Glomerular endothelial cell (primary cell): ENCODE measurements at regions not wholly inside any gene's neighbourhood (a gene's known extent, or its start where the extent isn't known, plus 50 kb on each side); places are given as distances from the start of the nearest gene placed in this dataset.

ENCODE experiments used
- DNase-seq: peaks from one replicate; pipeline ENCODE4 v3.0.0-alpha.2; 2011; ENCODE audit warnings: low read depth, low spot score; ENCODE audit errors: extremely low read depth

DNA sequence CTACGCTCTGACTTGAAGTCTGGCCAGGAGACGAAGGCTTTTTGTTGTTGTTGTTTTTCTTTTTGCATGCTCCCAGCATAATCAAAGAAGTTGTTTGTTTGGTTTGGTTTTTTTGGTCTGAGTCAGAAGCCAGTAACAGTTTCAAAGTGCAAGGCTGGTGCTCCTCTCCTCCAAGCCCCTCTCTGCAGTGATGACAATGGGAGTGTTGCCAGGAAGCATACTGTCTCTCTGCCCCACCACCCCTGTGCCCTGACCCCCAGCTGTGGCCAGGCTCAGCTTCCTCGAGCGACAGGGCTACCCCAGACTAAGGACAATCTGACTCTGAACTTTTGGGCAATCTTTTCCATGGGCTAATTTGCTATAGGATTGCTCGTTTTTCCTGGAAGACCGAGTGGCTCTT, 173.8 kb upstream of the PITX1 start:
- no peak for DNase-seq

DNA sequence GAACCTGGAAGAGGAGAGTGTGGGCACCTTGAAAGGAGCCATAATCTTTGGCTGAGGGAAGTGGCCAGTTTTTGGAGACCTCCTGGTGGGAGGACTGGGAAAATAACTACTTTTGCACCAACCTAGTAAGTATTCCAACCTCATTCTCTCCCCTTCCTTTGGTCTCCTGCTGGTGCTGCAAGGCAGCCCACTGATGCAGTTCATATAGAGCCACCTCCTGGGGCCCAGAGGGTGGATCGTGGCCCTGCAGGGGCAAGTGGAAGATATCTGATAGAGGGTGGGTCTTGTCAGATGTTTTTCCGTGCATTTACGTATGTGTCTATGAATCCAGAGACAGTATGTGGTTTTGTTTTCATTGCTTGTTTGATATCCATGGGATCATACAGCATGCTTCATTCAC, 172.8 kb upstream of the PITX1 start:
- no peak for DNase-seq

DNA sequence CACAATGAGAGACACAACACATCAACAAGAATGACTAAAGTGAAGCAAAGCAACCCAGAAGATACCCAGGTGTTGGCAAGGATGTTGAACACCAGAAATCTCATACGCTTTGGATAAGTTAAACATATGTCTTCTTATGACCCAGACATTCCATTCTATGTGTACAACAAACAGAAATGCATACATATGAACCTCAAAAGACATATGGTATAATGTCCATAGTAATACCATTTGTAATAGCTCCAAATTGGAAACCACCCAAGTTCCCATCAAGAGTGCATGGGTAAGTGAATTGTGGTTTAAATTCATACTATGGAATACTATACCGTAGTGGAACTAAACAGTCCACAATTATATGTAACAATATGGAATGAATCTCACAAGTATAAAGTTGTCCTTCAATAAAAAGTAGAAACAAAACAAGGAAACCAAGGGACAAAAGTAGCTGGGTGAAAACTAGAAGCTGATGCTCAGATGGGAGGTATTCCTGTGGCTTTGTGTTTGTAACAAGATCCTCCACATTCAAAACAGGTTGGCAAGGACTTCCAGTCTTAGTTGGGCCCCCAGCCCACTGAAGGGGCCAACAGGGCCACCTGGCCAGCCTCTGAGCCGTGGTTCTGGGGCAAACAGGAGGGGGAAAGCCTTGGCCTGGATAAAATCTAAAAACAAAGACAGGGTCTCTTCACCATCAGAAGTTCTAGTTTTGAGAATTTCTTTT, 171.8 kb upstream of the PITX1 start:
- DNase-seq, result no peak

DNA sequence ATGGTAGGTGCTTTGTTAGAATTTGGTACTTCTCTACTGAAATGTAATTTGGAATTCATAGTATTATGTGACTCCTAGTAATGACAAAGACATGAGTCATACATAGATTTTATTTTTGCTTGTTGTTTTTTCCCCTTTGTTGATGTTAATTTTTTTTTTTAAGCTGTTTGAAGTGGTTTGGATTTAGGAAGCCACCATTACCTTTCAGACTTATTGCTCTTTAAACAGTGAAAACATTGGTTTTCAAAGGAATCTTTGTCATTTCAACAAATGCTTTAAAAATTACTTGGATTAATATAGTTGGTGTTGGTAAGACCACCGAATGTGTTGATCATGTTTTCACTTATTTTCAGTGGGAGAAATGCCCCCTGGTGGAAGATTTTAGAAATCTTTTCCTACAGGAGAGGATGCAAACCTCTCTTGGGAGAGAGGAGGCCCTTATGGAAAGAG, 170.1 kb upstream of the PITX1 start:
- DNase-seq, result no peak

DNA sequence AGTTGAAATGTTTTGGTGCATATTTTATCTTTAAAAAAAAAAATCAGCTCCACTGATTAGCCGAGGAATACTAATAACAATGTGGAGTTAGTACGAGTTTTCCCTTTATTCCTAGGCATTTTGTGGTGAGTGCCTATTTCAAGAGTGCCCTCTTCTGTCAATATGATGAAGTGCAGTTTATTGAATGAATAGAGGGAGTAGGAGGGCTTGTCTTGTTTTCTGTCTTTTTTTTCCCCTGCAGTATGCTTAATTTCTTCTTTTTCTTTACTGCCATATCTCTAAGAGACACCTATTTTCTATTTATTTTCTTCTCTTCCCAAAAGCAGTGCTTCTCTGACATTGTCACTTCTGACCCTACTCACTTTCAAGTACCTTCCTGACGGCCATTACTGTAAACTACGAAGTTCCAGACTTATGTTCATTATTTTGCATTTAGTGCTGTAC, 169.6 kb upstream of the PITX1 start:
- DNase-seq, result no peak

DNA sequence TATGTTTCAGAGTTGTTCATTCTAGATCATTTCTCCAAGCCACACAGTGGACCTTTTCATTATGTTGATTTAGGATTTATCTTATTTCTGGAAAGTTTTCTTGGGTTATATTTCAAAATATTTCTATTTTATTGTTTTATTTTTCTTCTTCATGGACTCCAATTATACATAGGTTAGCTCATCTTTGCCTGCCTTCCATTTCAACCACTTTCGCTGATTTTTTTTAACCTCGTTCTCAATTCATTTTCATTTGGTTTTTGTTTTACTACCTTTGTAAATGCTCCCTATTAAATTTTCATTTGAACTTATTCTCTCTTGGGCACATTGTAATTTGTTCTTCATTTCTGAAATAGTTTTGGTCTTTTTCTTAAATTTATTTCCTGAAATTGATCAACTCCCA, 169.0 kb upstream of the PITX1 start:
- no peak for DNase-seq

DNA sequence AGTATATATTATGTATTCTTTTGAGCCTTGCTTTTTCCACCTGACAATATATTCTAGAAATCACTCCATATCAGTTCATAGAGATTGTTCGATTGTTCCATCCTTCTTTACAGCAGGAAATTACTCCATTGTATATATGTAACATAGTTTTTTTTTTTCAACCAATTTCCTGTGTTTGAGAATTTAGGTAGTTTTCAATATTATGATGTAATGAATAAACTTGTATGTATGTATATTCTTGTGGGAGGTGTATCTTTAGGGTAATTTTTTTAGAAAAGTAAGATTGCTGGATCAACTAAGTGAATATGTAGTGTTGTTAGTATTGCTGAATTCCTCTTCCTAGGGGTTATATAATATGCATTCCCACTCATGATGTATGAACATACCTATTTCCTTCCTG, 165.9 kb upstream of the PITX1 start:
- no peak for DNase-seq

DNA sequence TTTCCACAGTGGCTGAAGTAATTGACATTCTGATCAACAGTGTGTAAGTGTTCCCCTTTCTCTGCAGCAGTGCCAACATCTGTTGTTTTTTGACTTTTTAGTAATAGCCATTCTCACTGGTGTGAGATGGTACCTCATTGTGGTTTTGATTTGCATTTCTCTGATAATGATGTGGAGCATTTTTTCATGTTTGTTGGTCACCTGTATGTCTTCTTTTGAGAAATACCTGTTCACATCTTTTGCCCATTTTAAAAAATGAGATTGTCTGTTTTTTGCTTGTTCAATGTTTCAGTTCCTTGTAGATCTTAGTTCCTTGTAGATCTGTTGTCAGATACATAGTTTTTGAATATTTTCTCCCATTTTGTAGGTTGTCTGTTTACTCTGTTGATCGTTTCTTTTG, 162.5 kb upstream of the PITX1 start:
- DNase-seq, result no peak

DNA sequence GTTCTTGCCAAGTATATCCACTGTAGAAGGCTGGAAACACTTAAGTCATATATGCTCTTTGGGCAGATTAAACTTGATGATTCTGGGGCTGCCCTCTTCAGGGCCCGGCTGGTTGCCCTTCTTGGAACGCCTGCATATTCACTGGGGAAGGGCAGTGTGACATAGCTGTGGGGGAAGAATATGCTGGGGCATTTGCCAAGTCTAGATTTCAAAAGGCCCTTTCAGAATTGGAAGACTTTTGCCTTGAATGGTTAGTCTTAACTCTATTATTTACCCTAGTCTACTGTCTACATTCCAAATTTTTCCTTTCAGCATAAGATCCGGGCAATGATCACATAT, 161.2 kb upstream of the PITX1 start:
- no peak for DNase-seq

DNA sequence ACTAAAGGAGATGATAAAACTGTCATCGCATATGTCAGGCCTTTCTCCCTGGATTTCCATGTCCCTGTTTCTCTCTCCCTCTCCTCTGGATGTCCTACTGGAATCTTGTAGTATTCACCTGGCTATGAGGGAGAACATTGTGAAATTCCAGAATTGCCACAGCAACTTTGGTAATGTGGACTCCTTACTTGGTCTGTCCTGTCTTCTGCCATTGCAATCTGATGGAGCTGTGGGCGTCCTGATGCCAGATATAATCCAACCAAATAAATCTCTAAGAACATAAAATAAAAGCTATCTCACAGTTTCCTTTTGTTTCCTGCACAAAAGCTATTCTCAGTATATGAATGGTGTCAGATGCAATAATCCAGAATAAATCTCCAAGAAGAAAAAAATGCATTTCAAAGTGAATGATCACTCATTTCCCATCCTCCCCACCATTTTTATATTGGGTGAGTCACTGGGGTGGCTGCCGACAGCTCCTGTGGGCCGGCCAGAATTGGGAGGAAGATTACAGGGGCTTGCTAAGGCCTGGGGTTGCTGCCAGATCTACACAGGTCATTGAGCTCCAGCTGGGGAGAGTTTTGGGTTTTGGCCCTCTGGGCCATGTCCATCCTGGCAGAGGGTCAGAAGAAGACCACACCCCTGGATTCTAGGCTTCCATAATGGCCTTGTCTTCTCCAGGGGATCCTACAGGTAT, 160.7 kb upstream of the PITX1 start:
- DNase-seq, result no peak

DNA sequence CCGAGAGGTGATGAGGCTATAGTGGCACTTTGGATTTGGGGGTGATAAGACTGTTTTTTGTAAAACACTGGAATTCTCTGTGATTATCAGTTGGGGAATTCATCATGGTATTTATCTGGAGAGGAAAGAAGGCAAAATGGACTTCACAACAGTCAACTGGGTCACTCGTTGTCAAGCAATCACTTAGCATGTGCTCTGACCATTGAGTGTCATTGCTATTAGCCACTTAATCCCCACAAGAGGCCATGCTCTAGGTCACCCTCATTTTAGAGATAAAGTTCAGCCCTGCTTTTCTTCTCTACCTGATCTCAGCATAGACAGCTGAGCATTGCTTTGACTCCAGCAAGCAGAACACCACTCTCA, 160.1 kb upstream of the PITX1 start:
- DNase-seq, result no peak

DNA sequence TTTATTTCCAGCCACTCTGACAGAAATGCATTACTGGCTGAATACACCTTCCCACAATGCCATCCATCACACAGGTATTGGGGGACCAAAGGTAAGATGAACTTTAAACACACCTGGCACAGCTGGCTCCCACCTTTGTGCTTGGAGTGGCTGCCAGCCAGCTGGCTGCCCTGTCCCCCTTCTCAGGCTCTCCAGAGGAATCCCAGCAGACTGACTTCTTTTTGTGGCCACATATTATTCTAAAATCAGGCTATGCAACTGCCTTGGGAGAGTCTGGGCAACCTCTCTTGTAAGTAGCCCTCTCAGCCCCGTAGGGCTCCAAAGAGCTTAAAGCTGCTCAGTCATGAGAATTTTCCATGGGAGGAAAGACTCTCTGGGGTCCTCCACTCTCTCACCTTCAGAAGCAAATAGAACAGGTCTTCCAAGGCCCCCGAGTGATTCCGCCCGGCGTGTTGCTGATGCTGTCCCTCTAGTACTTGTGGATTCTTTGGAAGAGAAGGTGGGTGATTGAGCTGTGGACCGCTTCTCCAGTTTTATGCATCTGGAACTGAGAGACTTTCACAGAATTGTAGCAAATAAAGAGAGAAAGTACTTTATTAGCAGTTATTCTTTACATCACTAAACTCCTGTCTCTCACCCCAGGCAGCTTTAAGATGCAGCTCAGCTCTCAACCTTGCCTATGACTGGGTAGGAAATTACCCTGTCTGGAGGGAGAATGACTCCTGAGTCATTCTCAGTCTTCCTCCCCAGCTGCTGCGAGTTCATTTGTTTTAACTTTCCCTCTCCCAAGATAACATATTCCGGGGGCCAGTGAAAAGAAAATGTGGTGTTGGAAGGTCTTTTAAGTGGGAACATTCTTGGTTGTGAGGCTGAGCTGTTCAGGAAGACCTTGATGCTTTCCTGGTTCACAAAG, 159.4 kb upstream of the PITX1 start:
- DNase-seq, result no peak

DNA sequence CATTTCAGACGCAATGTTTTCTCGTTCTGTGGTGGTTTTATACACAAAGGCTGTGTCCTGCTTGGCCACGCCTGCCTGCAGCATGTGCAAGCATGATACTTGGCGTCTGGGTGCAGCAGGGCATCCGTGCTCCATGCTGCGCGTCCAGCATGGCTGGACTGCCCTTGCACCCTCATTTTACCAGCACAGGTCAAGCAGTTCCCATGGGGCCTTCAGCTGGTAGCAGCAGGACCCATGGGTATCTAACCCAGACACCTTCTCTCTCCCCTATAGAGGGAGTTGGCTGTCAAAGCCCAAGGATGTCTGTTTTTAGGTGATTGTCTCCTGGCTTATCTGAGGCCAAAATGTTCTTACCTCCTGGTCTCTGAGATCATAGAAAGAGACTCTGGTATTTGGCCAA, 158.3 kb upstream of the PITX1 start:
- DNase-seq, result no peak

DNA sequence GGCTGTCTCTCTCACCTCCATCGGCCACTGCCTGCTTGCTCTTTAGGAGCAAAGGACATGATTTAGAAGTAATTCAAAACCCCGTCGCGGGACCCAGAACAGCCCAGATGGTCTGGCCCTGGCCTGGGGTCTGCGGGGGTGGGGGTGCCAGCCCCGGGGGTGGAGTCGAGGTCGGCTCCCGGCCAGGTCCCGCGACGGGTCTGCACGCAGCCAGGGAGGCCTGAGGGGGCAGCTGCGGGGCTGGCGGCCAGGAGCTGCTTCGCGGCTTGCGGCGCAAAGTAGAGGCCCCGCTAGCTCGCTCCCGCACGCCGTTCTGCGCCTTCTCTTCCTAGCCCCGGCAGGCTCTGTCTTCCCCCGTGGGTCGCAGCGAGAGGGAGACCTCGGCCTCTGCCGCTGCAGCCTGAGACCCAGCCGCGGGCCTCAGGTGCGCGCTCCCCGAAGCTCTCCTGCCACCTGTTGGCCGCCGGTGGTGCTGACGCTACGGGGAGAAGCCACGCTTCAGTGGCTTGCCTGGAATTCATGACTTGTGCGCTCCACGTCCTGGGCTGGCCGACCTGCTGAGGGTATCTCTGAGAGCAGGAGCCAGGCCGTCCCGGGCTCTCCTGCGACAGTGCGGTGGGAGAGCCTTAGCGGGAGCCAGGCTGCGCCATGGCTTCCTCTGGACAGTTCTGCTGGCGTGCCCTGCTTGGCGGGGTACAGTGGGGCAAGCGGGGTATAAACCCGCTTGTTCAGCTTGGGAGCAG, 157.2 kb upstream of the PITX1 start:
- no peak for DNase-seq

DNA sequence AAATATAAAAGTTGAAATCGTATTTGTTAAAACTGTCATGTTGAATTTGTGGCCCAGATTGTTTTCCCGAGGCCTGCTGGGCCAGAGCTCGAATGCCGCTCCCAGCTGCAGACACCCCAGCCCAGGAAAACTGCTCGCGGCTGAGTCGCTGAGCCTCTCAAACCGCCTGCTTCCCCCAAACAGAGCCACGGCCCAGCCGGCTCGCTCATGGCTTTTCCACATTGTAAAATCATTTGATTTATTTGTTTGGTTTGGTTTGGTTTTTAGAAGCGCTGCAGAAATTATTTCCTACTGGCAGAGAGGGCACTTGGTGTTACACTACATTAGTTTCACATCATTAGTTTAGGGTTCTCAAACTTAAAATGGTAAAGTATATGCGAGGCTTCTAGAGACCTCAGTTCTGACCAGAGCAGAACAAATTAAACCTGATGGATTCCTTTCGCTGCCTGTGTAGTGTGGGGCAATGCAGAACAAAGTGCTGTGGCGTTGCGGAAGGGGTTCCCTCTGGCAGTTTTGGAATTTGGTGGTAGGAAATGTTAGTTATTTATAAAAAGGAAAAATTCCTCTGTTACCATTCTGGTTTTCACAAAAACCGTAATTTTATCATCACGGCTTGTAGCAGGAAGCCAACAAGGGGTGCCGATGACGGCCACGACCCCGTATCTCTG, 156.5 kb upstream of the PITX1 start:
- DNase-seq, result no peak

DNA sequence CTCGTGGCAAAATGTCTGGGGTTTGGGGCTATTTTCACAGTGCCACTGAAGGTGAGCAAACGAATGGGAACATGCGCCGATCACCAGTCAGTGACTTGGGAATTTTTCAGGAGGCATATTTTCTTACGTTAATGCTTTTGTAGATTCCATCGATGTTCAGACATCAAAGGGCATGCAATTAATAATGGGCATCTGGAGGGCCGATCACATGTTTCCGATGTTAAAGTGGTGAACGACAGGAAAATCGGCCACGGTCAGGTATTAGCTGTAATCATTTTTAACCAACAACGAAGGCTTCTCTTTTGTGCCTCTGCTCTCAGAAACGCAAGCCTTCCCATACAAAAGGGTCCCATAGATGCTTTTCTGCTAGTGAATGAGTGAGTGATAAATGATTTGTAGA, 155.0 kb upstream of the PITX1 start:
- DNase-seq, result no peak

DNA sequence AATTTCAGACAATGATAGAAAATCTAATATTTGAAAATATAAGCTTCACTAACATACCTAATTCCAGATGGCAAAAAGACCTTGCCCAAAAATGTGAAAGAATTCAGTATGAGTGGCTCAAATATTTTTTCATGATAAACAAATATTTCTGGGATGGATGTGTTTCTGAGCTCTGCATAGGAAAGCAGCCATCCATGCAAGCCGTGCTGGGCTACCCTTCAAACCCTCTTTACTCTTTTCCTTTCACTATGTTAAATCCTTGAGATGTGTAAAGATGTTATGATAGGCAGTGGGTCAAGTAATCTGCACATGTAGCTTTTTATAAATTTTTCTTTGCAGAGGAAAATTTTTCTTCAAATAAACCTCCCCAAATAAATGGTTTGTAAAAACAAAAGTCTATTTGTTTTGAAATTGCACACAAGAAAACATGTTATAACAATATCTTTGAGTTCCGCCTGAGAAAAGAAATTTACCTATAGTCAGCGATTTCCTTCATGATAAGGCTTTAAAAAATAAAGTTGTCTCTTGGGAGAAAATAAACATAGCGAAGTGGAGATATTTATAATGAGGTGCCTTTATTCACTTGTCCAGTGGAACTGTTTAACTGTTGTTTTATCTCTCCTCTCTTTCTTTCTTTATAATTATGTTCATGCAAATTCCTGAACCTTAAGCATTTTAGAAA, 154.3 kb upstream of the PITX1 start:
- DNase-seq, result no peak

DNA sequence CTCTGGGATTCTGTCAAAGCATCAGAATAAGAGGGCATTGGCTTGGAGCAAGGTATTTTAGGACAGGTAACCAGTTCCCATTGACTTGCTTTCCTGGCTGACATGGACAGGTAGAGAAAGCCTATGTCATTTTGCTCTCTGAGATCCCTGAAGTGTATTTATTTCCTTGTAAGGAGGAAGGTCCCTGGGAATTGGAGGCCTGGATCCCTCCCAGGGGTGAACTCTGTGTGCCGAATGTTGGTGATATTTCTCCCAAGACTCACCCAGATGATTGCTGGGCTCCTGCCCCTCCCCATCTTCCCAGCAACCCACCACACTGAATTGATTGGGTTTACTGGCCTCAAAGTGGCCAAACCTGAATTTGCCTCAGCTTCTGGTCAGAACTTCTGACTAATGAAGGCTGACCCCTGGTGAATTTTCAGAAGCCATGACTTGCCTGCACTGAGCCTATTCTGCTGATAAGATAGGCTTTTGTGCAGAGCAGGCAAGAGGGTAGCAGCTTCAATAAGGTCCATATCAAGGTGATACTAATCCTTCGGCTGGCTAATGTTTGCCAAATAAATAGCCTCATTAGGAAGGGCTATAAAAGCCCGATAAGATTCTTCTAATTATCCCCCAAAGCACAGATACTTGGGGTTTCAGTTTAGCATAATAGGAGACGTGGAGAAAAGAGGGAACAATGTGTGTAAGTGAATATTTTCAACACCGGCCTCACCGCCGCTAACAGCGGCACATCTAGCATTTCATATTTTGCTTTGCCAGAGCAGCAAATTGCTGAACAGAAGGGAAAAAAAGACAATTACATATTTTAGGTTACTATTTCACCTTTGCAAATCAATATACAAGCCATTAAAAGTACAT, 152.9 kb upstream of the PITX1 start:
- DNase-seq, result no peak

DNA sequence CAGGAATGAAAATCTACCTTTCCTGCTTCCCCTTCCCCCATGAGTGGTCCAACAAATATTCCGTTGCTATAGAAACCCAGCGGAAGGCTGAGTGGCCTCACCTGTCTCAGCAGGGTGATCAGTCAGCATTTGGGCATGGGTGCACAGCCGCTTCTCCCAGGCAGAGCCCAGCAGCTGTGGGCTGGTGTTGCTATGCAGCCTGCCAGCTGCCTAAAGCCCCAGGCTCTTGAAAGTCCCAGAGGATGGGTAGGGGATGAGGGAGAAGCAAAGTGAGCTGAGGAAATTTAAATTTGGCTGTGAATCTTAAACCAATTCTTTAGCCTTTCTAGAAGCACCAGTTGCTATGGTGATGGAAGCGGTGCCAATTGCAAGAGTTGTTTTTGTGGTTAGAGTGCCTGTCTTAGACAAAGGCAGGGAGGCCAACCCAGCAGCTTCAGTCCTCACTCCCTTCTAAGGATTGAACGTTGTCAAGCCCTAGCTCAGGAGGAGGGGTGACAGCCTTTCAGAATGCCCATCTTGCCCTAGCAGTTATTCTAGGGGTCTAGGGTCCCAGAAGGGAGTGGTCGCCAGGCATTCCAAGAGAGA, 151.5 kb upstream of the PITX1 start:
- no peak for DNase-seq
